SKM-1 (cell line): ENCODE measurements at regions not wholly inside any gene's neighbourhood (a gene's known extent, or its start where the extent isn't known, plus 50 kb on each side); places are given as distances from the start of the nearest gene placed in this dataset.
"Not testable (repeated sequence)": the region's sequence is repeated elsewhere in the genome, so short reads cannot be mapped to it uniquely, and the experiment has no call there.

Source experiments
- DNase-seq: peaks from one replicate; lab custom pipeline; 2025; ENCODE audit not compliant: unreplicated experiment; lab: John Stamatoyannopoulos, UW

DNA sequence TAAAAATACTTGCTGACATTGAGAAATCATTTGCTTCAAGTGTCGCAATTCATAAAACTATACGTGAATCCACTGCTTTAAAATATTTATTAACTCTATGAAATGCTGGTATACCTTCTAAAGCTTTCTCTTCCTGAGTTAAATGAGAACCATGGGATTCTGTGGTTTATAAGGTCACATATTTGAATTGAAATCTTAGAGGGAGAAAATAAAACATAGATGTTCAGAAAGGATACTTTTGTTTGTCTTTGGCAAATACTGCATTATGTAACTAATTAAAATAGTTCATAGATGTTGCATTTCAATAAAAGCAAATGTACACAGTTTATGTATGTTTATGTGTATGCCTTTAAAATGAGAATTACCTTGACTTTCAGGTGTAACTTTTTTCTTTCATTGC, 250.1 kb downstream of the FAM170A start:
- DNase-seq = no peak

DNA sequence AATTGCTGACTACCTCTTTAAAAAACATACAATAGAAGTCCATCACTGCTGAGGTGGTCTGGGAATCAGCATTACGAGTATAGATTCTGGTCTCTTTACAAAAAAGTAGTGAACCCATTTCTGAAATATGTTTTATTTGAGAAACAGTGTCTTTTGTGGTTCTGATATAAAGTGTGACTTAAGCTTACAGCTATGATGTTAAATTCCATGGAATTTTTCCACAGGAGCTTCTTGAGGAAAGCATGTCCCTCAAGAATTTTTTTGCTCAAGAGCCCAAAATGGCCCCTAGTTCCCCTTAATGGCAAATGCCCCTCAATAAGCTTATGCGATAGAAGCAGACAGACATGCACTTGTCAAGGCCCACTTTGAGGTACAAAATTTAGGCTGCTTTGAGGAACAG, 265.7 kb downstream of the FAM170A start:
- DNase-seq = no peak

DNA sequence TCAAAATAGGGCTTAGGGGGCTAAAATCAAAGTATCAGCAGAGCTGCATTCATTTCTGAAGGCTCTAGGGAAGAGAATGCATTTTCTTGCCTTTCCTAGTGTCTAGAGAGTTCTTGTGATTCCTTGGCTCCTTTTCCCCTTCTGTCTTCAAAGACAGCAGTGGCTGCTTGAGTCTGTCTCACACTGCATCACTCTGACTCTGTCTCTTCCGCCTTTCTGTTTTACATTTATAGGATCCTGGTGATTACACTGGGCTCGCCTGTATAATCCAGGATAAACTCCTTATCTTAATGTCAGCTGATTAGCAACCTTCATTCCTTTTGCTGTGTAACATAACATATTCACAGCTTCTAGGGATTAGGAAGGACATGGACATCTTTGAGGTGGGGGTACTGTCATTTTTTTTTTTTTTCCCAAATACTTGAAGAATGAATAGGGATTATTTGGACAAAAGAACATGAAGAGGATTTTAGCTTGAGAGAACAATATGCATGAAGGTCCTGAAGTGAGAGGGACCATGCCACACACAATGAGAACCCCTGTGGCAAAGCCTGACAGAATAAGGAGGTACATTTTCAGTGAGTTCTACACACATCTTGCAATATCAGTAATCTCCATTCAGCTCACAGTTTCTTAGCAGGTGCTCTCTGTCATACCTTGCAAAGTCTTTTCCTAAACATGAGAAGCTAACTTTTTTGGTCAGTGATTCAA, 267.6 kb downstream of the FAM170A start:
- DNase-seq = no peak

DNA sequence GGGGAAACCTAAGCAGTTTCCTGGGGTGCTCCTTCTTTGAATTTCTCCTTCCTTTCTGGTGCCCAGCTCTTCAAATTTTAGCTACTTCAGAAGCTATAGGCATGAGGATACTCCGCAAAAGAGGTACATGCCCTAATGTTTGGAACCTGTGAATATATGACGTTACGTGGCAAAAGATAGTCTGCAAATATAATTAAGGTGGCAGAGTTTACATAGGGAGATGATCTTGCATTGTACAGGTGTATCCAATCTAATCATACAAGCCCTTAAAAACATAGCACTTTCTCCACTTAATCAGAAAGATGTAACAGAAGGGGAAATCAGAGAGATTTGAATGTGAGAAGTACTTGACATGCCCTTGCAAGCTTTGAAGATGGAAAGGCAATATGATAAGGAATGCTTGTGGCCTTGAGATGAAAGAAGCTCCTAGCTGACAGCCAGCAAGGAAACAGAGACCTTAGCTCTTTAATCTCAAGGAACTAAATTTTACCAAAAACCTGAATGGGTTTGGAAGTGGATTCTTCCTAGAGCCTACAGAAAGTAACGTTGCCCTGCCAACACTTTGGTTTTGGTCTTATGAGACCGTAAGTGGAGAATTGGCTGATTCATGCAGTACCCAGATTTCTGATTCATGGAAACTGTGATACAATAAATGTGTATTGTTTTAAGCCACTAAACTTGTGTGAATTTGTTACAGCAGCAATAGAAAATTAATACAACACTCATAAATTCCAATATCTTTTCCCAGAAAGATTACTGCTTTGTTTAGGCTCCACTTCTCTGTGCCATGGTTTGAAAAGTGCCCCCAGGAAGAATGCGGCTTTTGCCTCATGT, 268.4 kb downstream of the FAM170A start:
- no peak for DNase-seq

DNA sequence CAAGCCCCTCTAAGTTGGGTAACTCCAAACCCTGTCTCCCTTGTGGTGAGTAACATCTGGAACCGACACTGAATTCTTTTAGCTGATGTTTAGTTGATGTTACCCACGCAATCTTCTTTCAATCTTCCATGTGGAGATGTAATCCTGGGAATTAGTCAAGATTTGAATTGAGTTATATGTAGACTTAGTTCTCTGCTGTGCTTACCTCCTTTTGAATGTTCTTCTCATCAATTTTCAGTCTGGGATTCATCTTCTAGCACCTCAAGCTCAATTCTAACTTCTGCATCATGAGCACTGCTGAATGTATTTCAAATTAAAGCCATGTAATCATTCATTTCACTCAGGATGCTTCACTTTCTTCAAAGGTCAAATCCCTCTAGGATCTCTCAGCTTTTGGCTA, 270.6 kb downstream of the FAM170A start:
- DNase-seq = no peak

DNA sequence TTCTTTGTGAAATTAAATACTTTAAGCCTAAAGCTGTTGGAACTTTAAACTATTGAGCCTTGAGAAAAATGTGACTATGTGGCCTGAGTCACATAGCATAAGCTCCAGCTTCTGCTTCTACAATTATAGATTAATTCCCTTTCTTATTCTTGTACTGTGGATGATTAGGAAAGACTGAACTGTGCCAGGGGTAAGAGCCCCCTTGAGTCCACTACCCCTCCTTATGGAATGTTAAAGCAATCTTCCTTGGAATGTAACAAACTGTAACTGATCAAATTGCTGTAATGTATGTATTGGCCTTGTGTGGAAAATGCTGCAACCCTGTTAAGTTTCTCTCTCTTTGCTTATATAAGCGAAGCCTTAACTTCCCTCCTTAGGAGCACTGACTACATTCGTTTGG, 273.2 kb downstream of the FAM170A start:
- no peak for DNase-seq

DNA sequence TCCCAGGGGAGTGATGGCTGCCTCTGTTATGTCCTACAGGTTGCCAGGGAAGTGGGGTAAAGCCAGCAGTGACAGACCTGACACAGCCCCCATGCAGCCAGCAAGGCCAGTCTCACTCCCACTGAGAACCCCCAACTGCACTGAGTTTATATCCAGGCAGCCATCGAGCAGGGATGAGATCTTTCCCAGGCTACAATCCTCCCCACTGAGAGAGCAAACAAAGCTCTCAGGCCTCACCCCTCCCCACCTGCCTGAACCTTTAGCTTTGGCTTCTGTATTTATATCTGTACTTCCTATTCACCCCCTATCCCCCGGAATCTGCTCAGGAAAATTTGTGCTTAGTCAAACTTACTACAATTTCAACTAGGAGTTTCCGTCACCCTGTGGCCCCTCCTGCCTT, 284.1 kb downstream of the FAM170A start:
- DNase-seq = no peak

DNA sequence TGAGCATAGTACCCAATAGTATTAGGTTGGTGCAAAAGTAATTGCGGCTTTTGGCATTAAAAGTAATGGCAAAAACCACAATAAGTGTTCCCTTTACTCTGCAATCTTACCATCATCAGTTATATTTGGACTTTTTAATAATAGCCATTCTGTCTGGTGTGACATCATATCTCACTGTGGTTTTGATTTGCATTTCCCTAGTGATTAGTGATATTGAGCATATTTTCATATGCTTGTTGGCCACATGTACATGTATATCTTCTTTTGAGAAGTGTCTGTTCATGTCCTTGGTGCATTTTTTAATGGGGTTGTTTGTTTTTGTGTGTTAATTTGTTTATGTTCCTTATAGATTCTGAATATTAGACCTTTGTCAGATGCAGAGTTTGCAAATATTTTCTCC, 289.9 kb downstream of the FAM170A start:
- no peak for DNase-seq

DNA sequence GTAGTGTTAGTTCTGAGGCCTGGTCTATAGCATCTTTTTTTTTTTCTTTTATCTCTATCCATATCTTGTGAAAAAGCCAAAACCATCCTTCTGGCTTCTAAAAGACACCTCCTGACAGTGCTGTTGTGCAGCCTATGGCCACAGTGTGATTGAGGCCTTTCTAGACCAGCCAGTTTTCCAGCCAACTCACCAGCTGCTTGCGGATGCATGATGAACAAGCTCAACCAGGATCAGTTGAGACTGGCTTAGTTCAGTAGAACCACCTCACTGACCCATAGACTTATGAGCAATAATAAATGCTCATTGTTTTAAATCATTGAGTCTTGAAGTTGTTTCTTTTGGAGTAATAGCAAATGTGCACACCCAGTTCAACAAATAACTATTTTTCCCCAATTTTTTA, 296.9 kb downstream of the FAM170A start:
- DNase-seq = no peak

DNA sequence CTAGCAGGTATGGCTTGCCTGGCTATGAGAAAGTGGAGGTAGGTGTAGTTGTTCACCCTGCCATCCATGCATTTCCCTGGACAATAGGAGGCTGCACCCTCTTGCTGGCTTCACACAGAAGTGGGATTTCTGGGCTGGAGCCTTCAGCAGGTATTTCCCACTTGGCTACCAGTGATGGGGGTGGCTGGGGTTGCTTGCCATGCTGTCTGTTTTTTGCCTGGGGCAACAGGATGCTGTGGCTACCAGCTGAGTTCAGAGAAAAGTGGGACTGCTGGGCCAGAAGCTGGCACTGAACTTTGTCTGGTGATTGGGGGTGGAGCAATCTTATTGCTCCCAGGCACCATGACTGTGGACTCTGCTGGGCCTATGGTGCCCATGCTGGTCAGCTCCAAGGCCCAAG, 299.6 kb downstream of the FAM170A start:
- no peak for DNase-seq

DNA sequence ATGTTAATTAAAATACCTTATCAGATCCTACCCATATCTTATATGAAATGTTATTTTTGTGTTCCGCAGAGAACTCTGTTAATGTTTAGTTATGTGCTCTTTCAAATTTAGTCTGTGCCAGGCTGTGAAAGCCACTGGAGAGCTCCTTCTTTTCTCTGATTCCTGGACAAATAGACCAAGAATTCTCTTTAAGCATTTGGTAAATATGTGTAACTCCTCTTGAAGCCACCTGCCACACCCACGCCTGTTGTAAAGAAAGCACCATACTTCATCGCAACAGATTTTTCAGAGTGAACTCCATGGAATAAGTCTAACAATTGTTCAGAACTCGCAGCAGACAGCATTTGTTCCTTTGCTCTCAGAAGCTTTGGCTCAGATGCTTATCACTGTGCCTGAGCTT, 301.1 kb downstream of the FAM170A start:
- DNase-seq = no peak

DNA sequence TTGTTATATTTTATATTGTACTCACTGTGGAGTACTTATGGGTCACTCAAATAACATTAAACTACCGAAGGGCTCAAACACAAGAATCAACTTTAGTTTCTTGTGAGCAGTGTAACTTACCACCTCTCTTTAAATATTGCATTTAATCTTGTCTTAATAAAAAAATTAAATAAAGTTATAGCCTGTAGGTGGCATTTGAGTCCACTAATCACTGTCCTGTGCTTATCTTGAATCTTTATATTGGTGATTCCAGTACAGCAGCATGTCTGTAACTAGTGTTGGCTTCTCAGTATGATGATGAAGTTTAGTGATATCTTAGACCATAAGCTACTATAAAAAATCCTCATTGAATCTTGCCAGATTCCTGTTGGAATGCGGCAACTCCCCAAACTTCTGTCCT, 313.8 kb downstream of the FAM170A start:
- no peak for DNase-seq

DNA sequence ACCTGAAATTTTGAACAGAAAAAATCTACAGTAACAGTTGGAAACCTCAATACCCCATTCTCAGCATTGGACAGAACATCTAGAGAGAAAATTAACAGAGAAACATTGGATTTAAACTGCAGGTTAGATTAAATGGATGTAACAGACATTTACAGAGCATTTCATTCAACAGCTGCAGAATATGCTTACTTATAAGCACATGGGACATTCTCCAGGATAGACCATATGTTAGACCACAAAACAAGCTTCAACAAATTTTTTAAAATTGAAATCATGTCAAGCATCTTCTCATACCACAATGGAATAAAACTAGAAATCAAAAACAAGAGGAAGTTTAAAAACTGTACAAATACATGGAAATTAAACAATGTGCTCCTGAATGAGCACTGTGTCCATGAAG, 316.3 kb downstream of the FAM170A start:
- no peak for DNase-seq

DNA sequence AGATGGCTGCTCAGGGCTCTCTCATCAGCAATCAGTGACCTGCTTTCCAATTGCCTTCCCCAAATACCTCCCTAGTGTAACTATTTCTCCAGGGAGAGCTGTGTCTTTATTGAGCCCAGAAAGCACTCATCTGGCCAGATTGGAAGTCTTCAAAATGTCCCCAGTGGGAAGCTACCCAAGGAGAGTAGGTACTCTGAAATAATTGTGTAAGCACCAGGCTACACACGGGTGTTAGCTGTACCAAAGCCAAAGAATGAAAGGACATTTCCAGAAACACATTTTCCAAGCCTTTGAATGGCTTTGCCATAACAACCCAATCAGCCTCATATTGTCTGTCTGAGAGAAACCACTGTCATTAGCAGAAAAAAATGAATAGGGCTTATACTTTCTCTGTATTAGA, 318.8 kb downstream of the FAM170A start:
- DNase-seq = no peak

DNA sequence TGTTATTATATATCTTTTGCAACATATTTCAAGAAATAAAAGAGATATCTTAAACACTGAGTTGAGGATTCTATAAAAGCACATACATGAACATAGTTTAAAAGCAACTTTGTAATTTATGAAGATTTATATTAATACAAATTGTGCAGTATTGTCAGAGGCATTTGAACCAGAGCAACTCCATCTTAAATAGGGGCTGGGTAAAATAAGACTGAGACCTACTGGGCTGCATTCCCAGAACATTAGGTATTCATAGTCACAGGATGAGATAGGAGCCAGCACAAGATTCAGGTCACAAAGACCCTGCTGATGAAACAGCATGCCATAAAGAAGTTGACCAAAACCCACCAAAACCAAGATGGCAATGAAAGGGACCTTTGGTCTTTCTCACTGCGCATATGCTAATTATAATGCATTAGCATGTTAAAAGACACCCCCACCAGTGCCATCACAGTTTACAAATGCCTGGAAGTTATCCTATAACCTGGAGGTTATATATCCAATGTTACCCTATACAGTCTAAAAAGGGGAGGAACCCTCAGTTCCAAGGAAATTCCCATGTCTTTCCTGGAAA, 320.2 kb downstream of the FAM170A start:
- no peak for DNase-seq

DNA sequence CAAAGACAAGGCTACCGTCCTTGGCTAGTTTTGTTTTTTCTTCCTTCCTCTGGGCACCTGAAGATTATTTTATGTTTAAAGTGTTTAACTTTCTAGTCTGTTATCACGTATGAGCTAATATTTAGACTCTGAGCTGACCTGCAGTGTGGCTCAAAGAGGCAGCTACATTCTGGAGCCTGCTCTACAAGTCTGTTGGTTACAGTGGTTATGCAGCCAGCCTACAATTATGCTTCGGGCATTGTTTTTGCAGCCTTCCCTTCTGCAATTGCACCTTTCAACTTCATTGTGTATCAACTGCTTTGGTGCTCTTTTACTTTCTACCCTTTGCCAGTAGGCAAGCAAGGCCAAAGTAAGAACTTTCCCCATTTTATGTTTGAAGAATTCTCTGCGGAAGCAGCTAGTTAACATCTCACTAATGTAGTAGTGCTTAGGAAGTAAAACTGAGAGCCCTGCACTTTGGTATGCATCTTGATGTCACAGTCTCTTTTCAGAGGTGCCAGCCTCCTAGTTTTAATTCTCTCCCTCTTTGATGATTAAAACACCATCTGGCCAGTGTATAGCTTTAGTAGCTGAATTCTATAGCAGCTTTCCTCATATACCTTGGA, 322.1 kb downstream of the FAM170A start:
- DNase-seq = no peak

DNA sequence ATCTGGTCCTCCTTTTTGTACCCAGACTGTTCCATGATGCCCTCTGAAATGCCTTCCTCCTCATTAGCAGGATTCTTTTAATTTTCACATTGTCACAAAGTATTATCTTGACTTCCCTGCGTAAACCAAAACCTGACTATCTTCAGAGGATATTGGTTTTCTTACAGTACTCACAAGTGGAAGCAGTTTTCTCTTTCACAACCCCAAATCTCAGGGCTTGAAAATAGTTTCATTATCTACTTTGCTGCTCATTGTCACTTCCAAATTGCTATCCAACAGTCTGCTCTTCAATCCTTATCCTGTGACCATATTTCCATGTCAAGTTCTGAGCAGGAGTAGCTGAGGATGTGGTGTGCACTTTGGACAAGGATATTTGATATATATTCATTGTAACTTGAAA, 324.1 kb downstream of the FAM170A start:
- DNase-seq = no peak

DNA sequence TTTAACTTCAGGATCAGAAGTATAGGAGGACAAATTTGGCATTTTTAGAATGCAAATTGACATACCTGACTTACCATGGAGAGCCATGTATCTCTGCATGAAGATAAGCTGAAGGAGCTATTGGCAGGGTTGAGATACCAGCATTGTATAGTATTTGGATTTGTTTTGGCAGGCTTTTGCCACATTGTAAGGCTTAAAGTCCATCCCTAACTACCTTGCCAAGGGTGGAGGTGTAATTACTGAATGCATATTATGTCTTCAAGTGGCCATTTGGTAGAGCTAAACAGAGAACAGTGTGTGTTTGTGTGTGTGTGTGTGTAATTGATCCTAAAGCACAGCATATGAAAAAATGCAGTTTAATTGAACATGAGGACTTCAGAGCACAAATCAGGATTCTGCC, 324.7 kb downstream of the FAM170A start:
- no peak for DNase-seq

DNA sequence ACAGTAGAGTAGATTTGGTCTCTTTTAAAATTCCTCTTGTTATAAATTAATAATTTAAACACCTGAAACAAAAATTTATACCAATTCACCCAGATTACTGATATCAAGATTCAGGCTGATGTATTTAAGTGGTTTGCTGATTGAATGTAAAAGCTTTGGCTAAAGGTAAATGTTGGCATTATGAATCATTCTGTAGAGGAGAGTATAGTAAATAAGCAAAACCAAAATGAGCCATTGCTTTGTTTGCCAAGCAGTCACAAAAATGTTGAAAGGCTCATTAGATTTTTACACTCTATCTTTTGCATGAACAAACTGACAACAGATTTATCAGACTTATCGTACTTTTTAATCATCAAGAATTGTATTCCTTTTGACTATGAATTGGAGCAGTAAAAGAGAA, 332.6 kb downstream of the FAM170A start:
- no peak for DNase-seq

DNA sequence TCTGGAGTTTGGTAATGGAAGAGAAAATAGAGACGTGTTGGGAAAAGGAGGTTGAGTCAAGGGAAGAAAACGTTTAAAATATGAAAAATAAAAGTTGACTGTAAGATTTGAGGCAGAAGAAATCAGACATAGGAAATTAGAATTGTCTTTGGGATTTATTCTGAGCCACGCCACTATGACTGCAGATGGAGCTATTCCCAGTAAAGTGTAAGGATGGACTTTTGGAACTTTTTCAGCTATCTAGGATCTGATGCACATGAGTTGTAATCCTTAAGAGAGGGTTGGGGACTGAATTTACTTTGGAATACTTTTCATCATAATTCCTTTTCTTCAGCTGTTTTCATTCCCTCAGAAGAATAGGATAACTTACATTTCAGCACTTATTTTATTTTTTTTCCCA, 336.7 kb downstream of the FAM170A start:
- DNase-seq = no peak

DNA sequence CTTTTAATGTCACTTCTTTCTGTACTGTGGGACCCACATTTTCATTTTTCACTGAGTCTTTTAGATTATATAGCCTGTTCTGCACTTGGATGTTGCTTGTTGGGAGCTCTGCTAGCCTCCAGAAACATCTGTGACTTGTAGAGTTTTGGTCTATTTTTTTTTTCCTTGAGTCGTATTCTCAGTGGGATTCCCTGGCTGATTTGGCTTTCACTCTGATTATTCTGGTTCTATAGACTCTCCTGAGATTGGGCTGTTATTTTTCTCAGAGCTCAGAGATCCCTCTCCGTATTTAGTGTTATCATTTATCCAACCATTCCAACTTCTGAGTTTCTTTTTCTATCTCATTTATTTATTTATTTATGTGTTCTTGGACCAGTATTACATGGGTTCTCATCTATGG, 339.3 kb downstream of the FAM170A start:
- no peak for DNase-seq

DNA sequence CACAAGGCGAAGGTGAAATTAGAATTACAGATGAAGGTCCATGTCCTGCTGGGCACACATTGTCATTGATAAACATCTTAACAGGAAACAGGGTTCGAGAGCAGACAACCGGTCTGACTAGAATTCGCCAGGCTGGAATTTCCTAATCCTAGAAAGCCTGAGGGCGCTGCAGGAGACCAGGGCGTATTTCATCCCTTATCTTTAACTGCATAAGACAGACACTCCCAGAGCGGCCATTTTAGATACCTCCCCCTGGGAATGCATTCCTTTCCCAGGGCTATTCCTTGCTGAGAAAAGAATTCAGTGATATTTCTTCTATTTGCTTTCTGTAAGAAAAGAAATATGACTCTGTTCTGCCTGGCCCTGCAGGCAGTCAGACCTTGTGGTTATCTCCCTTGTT, 357.7 kb downstream of the FAM170A start:
- not testable (repeated sequence) for DNase-seq
